Stimulated activated CD4-positive, alpha-beta T cell treated with anti-CD3 and anti-CD28 coated beads, TNF-alpha, amount 100 ng/mL, for 48 hours (primary cell): ENCODE measurements at regions not wholly inside any gene's neighbourhood (a gene's known extent, or its start where the extent isn't known, plus 50 kb on each side); places are given as distances from the start of the nearest gene placed in this dataset.
"Not testable (repeated sequence)": the region's sequence is repeated elsewhere in the genome, so short reads cannot be mapped to it uniquely, and the experiment has no call there.

Experiments used
- DNase-seq, 3 donors: peaks; one replicate each; pipeline ENCODE4 v3.0.0-alpha.2; 2020; ENCODE audit warnings: low read depth in 3 of 3

- no peak for DNase-seq
These were observed 267.3 kb downstream of the ANAPC1 start for GRCh38 chr2:111616651-111617218.

GRCh38 chr2:111617299-111618225, 266.4 kb downstream of the ANAPC1 start:
- DNase-seq = no peak

GRCh38 chr2:111618226-111618977, 265.6 kb downstream of the ANAPC1 start:
- no peak for DNase-seq

- DNase-seq = no peak
These were observed 264.8 kb downstream of the ANAPC1 start for GRCh38 chr2:111618978-111619902.

- DNase-seq = no peak
These were observed 263.7 kb downstream of the ANAPC1 start for GRCh38 chr2:111620281-111620680.

GRCh38 chr2:111622859-111623258, 261.1 kb downstream of the ANAPC1 start:
- DNase-seq = no peak

- DNase-seq = no peak
These were observed 260.6 kb downstream of the ANAPC1 start for GRCh38 chr2:111623380-111623779.

GRCh38 chr2:111624411-111625156, 259.4 kb downstream of the ANAPC1 start:
- DNase-seq = no peak

GRCh38 chr2:111625157-111625537, 258.8 kb downstream of the ANAPC1 start:
- DNase-seq = not testable (repeated sequence)

- no peak for DNase-seq
These were observed 257.7 kb downstream of the ANAPC1 start for GRCh38 chr2:111626037-111626864.

- no peak for DNase-seq
These were observed 257.2 kb downstream of the ANAPC1 start for GRCh38 chr2:111626865-111627163.

GRCh38 chr2:111627256-111627655, 256.7 kb downstream of the ANAPC1 start:
- no peak for DNase-seq

GRCh38 chr2:111628221-111628620, 255.8 kb downstream of the ANAPC1 start:
- DNase-seq = no peak

GRCh38 chr2:111629983-111630382, 254.0 kb downstream of the ANAPC1 start:
- no peak for DNase-seq

GRCh38 chr2:111632661-111633060, 251.3 kb downstream of the ANAPC1 start:
- no peak for DNase-seq

- DNase-seq = no peak
These were observed 250.8 kb downstream of the ANAPC1 start for GRCh38 chr2:111633189-111633588.

GRCh38 chr2:111633643-111634042, 250.3 kb downstream of the ANAPC1 start:
- DNase-seq = no peak

GRCh38 chr2:111634050-111634794, 249.8 kb downstream of the ANAPC1 start:
- no peak for DNase-seq

- DNase-seq = no peak
These were observed 248.9 kb downstream of the ANAPC1 start for GRCh38 chr2:111634995-111635538.
